Neuronal stem cell (in vitro differentiated cells): ENCODE measurements at regions not wholly inside any gene's neighbourhood (a gene's known extent, or its start where the extent isn't known, plus 50 kb on each side); places are given as distances from the start of the nearest gene placed in this dataset.

ENCODE experiments used
- DNase-seq: peaks from one replicate; pipeline ENCODE4 v3.0.0-alpha.2; 2013; ENCODE audit warnings: low spot score
- H2AFZ ChIP-seq: one replicate; pipeline ENCODE4 v1.6.1; 2013; ENCODE audit warnings: mild to moderate bottlenecking, low read length, inconsistent platforms
- H2AK5ac ChIP-seq: 2 replicates; pipeline ENCODE4 v1.6.1; 2013; ENCODE audit warnings: low read depth, mild to moderate bottlenecking, inconsistent platforms, low read length, moderate library complexity, mixed read lengths
- H2BK120ac ChIP-seq: 2 replicates; pipeline ENCODE4 v1.6.1; 2013; ENCODE audit warnings: low read depth, mild to moderate bottlenecking, inconsistent platforms, low read length, moderate library complexity, mixed read lengths
- H2BK12ac ChIP-seq: one replicate; pipeline ENCODE4 v1.6.1; 2013; ENCODE audit warnings: low read length, inconsistent platforms
- H2BK15ac ChIP-seq: 2 replicates; pipeline ENCODE4 v1.6.1; 2013; ENCODE audit warnings: mild to moderate bottlenecking, low read length, inconsistent platforms, mixed read lengths
- H2BK5ac ChIP-seq: one replicate; pipeline ENCODE4 v1.6.1; 2013; ENCODE audit warnings: inconsistent platforms, mild to moderate bottlenecking, low read length, moderate library complexity
- H3K14ac ChIP-seq: one replicate; pipeline ENCODE4 v1.6.1; 2013; ENCODE audit warnings: low read length, inconsistent platforms
- H3K18ac ChIP-seq: 2 replicates; pipeline ENCODE4 v1.6.1; 2013; ENCODE audit warnings: low read length, inconsistent platforms
- H3K23ac ChIP-seq: 2 replicates; pipeline ENCODE4 v1.6.1; 2013; ENCODE audit warnings: low read depth, mild to moderate bottlenecking, mixed read lengths, low read length, inconsistent platforms; ENCODE audit not compliant: poor library complexity
- H3K27ac ChIP-seq: replicated peaks from 3 replicates; pipeline ENCODE4 v1.5.1; 2013; ENCODE audit warnings: low read length, inconsistent platforms
- H3K27me3 ChIP-seq, 3 experiments: 2 replicates each; pipeline ENCODE4 v1.6.1; 2013; ENCODE audit warnings: low read length in 3 of 3, mild to moderate bottlenecking in 2 of 3, inconsistent platforms in 1 of 3, low read depth in 1 of 3, mixed read lengths in 1 of 3, moderate library complexity in 1 of 3; ENCODE audit not compliant: control insufficient read depth in 3 of 3, insufficient read depth in 3 of 3
- H3K36me3 ChIP-seq, 2 donors: replicated peaks in 1 of 2; 2 replicates each; pipeline ENCODE4 v1.6.1; 2013; ENCODE audit warnings: low read length in 2 of 2; ENCODE audit not compliant: control insufficient read depth in 2 of 2, insufficient read depth in 2 of 2
- H3K4ac ChIP-seq: 2 replicates; pipeline ENCODE4 v1.6.1; 2013; ENCODE audit warnings: inconsistent platforms, mild to moderate bottlenecking, low read length, moderate library complexity
- H3K4me1 ChIP-seq, 2 donors: 1 replicate in 1 of 2; 2 replicates in 1 of 2; pipeline ENCODE4 v1.6.1; 2013; ENCODE audit warnings: low read length in 2 of 2, low read depth in 1 of 2; ENCODE audit not compliant: control insufficient read depth in 2 of 2, insufficient read depth in 1 of 2
- H3K4me2 ChIP-seq: one replicate; pipeline ENCODE4 v1.6.1; 2013; ENCODE audit warnings: mild to moderate bottlenecking, low read length, inconsistent platforms; ENCODE audit not compliant: insufficient read depth, poor library complexity, severe bottlenecking
- H3K4me3 ChIP-seq, 2 donors: 2 replicates each; pipeline ENCODE4 v1.5.1; 2013; ENCODE audit warnings: low read length in 2 of 2, mild to moderate bottlenecking in 2 of 2, inconsistent platforms in 1 of 2, moderate library complexity in 1 of 2
- H3K79me1 ChIP-seq: one replicate; pipeline ENCODE4 v1.6.1; 2013; ENCODE audit warnings: low read depth, mild to moderate bottlenecking, inconsistent platforms, low read length, moderate library complexity
- H3K9ac ChIP-seq: one replicate; pipeline ENCODE4 v1.6.1; 2013; ENCODE audit warnings: mild to moderate bottlenecking, low read depth, low read length, inconsistent platforms; ENCODE audit not compliant: poor library complexity
- H3K9me3 ChIP-seq, 2 donors: replicated peaks in 1 of 2; 2 replicates each; pipeline versions ENCODE3 to v1.6.1; 2013; ENCODE audit warnings: low read length in 2 of 2, mild to moderate bottlenecking in 2 of 2, inconsistent platforms in 1 of 2, low read depth in 1 of 2, mixed read lengths in 1 of 2, moderate library complexity in 1 of 2; ENCODE audit not compliant: control insufficient read depth in 2 of 2, insufficient read depth in 1 of 2
- H4K8ac ChIP-seq: one replicate; pipeline ENCODE4 v1.6.1; 2013; ENCODE audit warnings: low read depth, mild to moderate bottlenecking, inconsistent platforms, low read length, moderate library complexity
- H4K91ac ChIP-seq: one replicate; pipeline ENCODE4 v1.6.1; 2013; ENCODE audit warnings: low read length, low read depth, mild to moderate bottlenecking, inconsistent platforms; ENCODE audit not compliant: poor library complexity
- WGBS, 2 donors: extraction: QIAGEN DNeasy Blood & Tissue Kit; methylation state at CpG; one replicate each; pipeline ENCODE4 v1.1.7; 2013; ENCODE audit warnings: missing lambda C conversion rate in 2 of 2, mixed read lengths in 1 of 2; ENCODE audit not compliant: insufficient read length in 2 of 2, insufficient replicate concordance in 1 of 2; ENCODE audit errors: extremely low coverage in 2 of 2; 5-methylcytosine and 5-hydroxymethylcytosine counted together

DNA sequence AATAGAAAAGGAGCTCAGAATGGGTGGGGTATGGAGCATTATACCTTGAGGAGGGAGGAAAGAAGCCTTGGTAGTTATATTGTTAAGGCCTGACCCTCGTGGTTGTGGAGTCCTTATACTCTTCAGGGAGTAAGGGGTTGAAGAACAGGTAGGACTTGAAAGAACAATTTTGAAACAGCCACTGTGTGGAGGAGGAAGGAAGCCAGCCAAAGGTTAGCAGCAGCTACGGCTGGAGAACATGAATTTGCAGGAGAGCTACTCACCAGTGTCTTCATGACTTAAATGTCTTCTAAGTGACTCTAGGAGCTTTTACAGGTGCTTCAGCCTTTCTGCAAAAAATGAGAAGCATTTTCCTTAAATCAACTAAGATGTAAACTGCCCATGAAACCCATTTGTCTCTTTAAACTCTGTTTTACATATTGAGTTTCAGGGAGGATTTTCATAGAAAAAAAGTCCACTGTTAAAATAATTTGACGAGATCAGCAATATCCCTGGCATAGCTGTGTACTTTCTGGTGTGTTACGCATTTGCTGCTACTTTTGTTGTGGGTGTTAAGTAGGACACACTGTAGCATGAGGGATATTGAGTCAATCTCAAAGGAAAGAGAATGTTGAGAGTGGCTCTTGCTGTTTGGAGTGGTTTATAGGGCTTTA is 110.6 kb upstream of the ELL2 start:
- H3K36me3 ChIP-seq = no peaks in the 10 kb centered on the region
- no peak overlapping the region for H2BK12ac ChIP-seq
- no peak overlapping the region for H2BK5ac ChIP-seq
- H2AFZ ChIP-seq = no peak overlapping the region
- H3K18ac ChIP-seq = no peak overlapping the region
- no peak overlapping the region for H3K27ac ChIP-seq
- WGBS, 2 donors = no CpG with 5 or more reads among the region's 4 CpGs
- H3K4ac ChIP-seq = no peak overlapping the region
- no peak overlapping the region for H3K9ac ChIP-seq
- no peaks in the 10 kb centered on the region for H3K79me1 ChIP-seq
- no peaks in the 10 kb centered on the region for H3K9me3 ChIP-seq
- H3K23ac ChIP-seq = no peak overlapping the region
- H4K91ac ChIP-seq = no peak overlapping the region
- peaks cover 0 to 2% of the 10 kb centered on the region in 2 donors for H3K4me1 ChIP-seq
- no peak overlapping the region for H2BK15ac ChIP-seq
- H3K4me3 ChIP-seq = no peak overlapping the region
- peaks cover 0 to 29% (median 0%) of the 10 kb centered on the region in 3 experiments for H3K27me3 ChIP-seq
- H3K14ac ChIP-seq = no peak overlapping the region
- no peak overlapping the region for H3K4me2 ChIP-seq
- H4K8ac ChIP-seq = no peak overlapping the region
- DNase-seq = no peak
- no peak overlapping the region for H2BK120ac ChIP-seq
- H2AK5ac ChIP-seq = no peak overlapping the region

DNA sequence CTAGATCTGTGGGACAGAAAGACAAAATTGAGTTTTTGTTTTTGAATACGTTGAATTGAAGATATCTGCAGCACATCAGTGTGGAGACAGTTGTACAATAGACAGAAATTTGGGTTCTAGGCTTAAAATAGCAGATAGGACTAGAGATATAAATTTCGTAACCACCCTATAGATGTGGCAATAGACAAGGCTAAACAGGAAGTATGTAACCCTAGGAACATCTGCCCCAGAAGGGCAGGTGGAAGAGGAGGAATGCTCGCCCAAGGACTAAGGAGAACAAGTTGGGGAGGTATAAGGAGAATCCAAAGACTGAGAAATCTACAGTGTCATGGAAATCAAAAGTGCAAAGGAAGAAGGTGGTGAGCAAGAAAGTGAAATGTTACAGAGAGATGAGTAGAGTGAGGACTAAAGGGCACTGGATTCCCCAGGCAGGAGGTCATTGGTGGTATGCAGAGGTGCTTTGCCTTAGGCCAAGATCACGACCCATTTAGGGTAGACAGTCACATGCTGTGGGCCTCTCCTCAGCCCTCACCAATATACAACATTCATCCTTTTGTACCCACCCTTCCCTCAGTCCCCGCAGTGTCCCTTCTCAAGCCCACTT is 109.1 kb upstream of the ELL2 start:
- Histone ChIP-seq H3K4ac (no peak overlapping the region), H2BK120ac (no peak overlapping the region), H3K23ac (no peak overlapping the region), H3K4me1 (peaks cover under 1 to 2% of the 10 kb centered on the region in 2 donors), H3K4me2 (no peak overlapping the region), H3K27me3 (peaks cover 0 to 40% (median 0%) of the 10 kb centered on the region in 3 experiments), H2AK5ac (no peak overlapping the region), H3K9ac (no peak overlapping the region), H2AFZ (no peak overlapping the region), H3K14ac (no peak overlapping the region), H2BK12ac (no peak overlapping the region), H3K4me3 (no peak overlapping the region), H2BK5ac (no peak overlapping the region), H3K36me3 (no peaks in the 10 kb centered on the region), H3K27ac (no peak overlapping the region), H4K8ac (no peak overlapping the region), H3K9me3 (no peaks in the 10 kb centered on the region), H2BK15ac (no peak overlapping the region), H4K91ac (no peak overlapping the region), H3K79me1 (no peaks in the 10 kb centered on the region), H3K18ac (no peak overlapping the region)
- WGBS, 2 donors = no CpG with 5 or more reads among the region's 5 CpGs
- no peak for DNase-seq

DNA sequence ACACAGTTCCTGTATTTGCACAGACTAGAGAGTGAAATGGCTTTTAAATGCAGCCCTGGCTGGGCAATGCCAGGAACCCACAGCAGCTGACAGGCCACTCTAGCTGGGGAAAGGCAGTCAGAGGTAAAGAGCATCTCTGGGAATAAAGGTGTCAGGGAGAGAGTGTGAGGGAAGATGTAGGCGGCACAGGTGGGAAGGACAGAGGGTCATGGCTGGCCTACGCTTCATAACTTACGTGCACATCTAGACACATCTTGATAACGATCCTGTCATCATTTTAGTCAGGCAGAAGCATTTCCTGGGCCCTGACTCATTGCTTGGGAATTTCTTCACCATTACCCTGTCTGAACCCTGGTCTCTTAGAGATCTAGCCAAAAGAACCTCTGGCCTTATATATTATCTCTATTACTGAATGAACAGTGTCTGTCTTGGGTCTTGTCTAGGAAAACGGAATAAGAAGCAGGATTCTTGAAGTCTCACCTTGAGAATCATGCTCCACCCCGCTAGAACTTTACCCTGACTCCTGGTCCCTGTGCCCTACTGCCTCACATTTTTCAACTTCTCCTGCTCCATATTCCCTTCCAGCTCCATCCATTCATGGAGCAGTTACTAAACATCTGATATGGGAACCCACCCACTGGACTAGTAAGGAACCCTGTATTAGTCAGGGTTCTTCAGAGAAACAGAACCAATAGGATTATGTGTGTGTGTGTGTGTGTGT is 106.4 kb upstream of the ELL2 start:
- H4K91ac ChIP-seq = no peak overlapping the region
- H4K8ac ChIP-seq = no peak overlapping the region
- H3K23ac ChIP-seq = no peak overlapping the region
- H2BK120ac ChIP-seq = no peak overlapping the region
- H3K18ac ChIP-seq = no peak overlapping the region
- no peak overlapping the region for H3K4me3 ChIP-seq
- DNase-seq = no peak
- H3K36me3 ChIP-seq = no peaks in the 10 kb centered on the region
- no peak overlapping the region for H2BK12ac ChIP-seq
- H3K9ac ChIP-seq = peak overlapping the region; percentile 68
- H3K27me3 ChIP-seq = peaks cover 0 to 56% (median 0%) of the 10 kb centered on the region in 3 experiments
- H3K4me1 ChIP-seq = peaks cover 2 to 7% of the 10 kb centered on the region in 2 donors
- H2AK5ac ChIP-seq = no peak overlapping the region
- H3K14ac ChIP-seq = no peak overlapping the region
- H3K9me3 ChIP-seq = no peaks in the 10 kb centered on the region
- H3K27ac ChIP-seq = no peak overlapping the region
- H3K4ac ChIP-seq = no peak overlapping the region
- H2BK15ac ChIP-seq = no peak overlapping the region
- no CpG with 5 or more reads among the region's 6 CpGs for WGBS, 2 donors
- H3K79me1 ChIP-seq = no peaks in the 10 kb centered on the region
- no peak overlapping the region for H2BK5ac ChIP-seq
- no peak overlapping the region for H2AFZ ChIP-seq
- no peak overlapping the region for H3K4me2 ChIP-seq

DNA sequence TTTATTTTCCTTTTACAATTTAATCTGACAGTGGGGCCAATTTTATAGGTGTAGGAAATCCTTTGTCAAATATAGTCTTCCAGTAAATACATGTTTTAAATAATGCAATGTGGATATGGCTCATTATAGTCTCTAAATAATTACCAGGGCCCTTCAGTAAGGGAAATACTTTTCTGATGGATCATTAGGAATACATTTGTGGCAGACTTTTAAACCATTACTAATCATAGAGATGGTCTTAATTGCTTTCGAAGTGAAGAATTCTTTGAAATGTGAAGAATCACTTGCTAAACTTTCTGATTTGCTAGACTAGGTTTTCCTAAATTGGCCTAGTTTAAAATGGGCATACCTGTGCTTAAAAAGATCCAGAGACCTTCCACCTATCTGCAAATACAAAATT is 105.6 kb upstream of the ELL2 start:
- no peak overlapping the region for H2AFZ ChIP-seq
- H2BK5ac ChIP-seq = no peak overlapping the region
- no CpG with 5 or more reads among the region's 1 CpG for WGBS, 2 donors
- H2AK5ac ChIP-seq = no peak overlapping the region
- no peak overlapping the region for H3K9ac ChIP-seq
- no peaks in the 10 kb centered on the region for H3K9me3 ChIP-seq
- no peak overlapping the region for H2BK12ac ChIP-seq
- no peak overlapping the region for H3K4me2 ChIP-seq
- H3K4ac ChIP-seq = no peak overlapping the region
- DNase-seq = no peak
- no peak overlapping the region for H3K27ac ChIP-seq
- no peak overlapping the region for H3K14ac ChIP-seq
- H4K91ac ChIP-seq = no peak overlapping the region
- no peaks in the 10 kb centered on the region for H3K36me3 ChIP-seq
- H3K27me3 ChIP-seq = peaks cover 0 to 56% (median 0%) of the 10 kb centered on the region in 3 experiments
- H3K23ac ChIP-seq = no peak overlapping the region
- no peak overlapping the region for H2BK120ac ChIP-seq
- no peak overlapping the region for H2BK15ac ChIP-seq
- H3K4me3 ChIP-seq = no peak overlapping the region
- no peak overlapping the region for H3K18ac ChIP-seq
- no peaks in the 10 kb centered on the region for H3K79me1 ChIP-seq
- H4K8ac ChIP-seq = no peak overlapping the region
- H3K4me1 ChIP-seq = peaks cover 2 to 7% of the 10 kb centered on the region in 2 donors
